ENCODE measurements at regions not wholly inside any gene's neighbourhood (a gene's known extent, or its start where the extent isn't known, plus 50 kb on each side); places are given as distances from the start of the nearest gene placed in this dataset.
"Not testable (repeated sequence)": the region's sequence is repeated elsewhere in the genome, so short reads cannot be mapped to it uniquely, and the experiment has no call there.

GRCh38 chr7:25672496-25672895 is 444.2 kb upstream of the NPVF start:
- DNase-seq = no peak

GRCh38 chr7:25675789-25676474 is 447.6 kb upstream of the NPVF start:
- DNase-seq = peak; percentile 26

GRCh38 chr7:25677595-25677994 is 449.3 kb upstream of the NPVF start:
- no peak for DNase-seq

- DNase-seq = no peak
Observed at GRCh38 chr7:25678215-25678614, 449.9 kb upstream of the NPVF start.

GRCh38 chr7:25680636-25681035 is 452.4 kb upstream of the NPVF start:
- no peak for DNase-seq

- DNase-seq = no peak
Observed at GRCh38 chr7:25684360-25684759, 456.1 kb upstream of the NPVF start.

- no peak for DNase-seq
Observed at GRCh38 chr7:25686493-25686892, 458.2 kb upstream of the NPVF start.

- no peak for DNase-seq
Observed at GRCh38 chr7:25694211-25694610, 457.8 kb upstream of the NFE2L3 start.

GRCh38 chr7:25694699-25695098 is 457.3 kb upstream of the NFE2L3 start:
- no peak for DNase-seq

- DNase-seq = no peak
Observed at GRCh38 chr7:25696571-25696970, 455.4 kb upstream of the NFE2L3 start.

GRCh38 chr7:25698451-25699113 is 453.4 kb upstream of the NFE2L3 start:
- no peak for DNase-seq

- DNase-seq = not testable (repeated sequence)
Observed at GRCh38 chr7:25700141-25700540, 451.9 kb upstream of the NFE2L3 start.

- no peak for DNase-seq
Observed at GRCh38 chr7:25704413-25704812, 447.6 kb upstream of the NFE2L3 start.

- DNase-seq = no peak
Observed at GRCh38 chr7:25706764-25707163, 445.2 kb upstream of the NFE2L3 start.

GRCh38 chr7:25707768-25708620 is 444.0 kb upstream of the NFE2L3 start:
- no peak for DNase-seq

- DNase-seq = no peak
Observed at GRCh38 chr7:25710959-25711358, 441.0 kb upstream of the NFE2L3 start.

- no peak for DNase-seq
Observed at GRCh38 chr7:25711940-25712339, 440.1 kb upstream of the NFE2L3 start.

- DNase-seq = no peak
Observed at GRCh38 chr7:25712500-25712899, 439.5 kb upstream of the NFE2L3 start.

- DNase-seq = no peak
Observed at GRCh38 chr7:25714013-25714412, 438.0 kb upstream of the NFE2L3 start.

- DNase-seq = no peak
Observed at GRCh38 chr7:25716421-25716820, 435.6 kb upstream of the NFE2L3 start.

GRCh38 chr7:25718596-25718995 is 433.4 kb upstream of the NFE2L3 start:
- no peak for DNase-seq

- DNase-seq = no peak
Observed at GRCh38 chr7:25719190-25719896, 432.7 kb upstream of the NFE2L3 start.

GRCh38 chr7:25720427-25720826 is 431.6 kb upstream of the NFE2L3 start:
- no peak for DNase-seq

All from NCI-H748 treated with DMSO at 0.1 percent for 48 hours (cell line).